ENCODE measurements at regions not wholly inside any gene's neighbourhood (a gene's known extent, or its start where the extent isn't known, plus 50 kb on each side); places are given as distances from the start of the nearest gene placed in this dataset.

- TF ChIP-seq TAF1 (IDR thresholded peaks at IDR 0.05; ENCODE audit: low read depth) (no peak), EP300 (IDR thresholded peaks at IDR 0.05; ENCODE audit: borderline replicate concordance) (no peak), EGR1 (IDR thresholded peaks at IDR 0.05) (no peak), CREB1 (IDR thresholded peaks at IDR 0.05; ENCODE audit: low read depth) (no peak), CEBPB (IDR thresholded peaks at IDR 0.05) (no peak), YY1 (IDR thresholded peaks at IDR 0.05; ENCODE audit: low read depth) (no peak), RAD21 (IDR thresholded peaks at IDR 0.05; ENCODE audit: low read depth) (no peak), NFIC (IDR thresholded peaks at IDR 0.05) (no peak), ZBTB7A (IDR thresholded peaks at IDR 0.05; ENCODE audit: low read depth) (no peak), MAX (IDR thresholded peaks at IDR 0.05) (no peak), USF1 (IDR thresholded peaks at IDR 0.05) (no peak)
Observed at GRCh38 chr4:143109376-143109775, 75.3 kb upstream of the USP38 start.
